DND-41 (cell line): ENCODE measurements at regions not wholly inside any gene's neighbourhood (a gene's known extent, or its start where the extent isn't known, plus 50 kb on each side); places are given as distances from the start of the nearest gene placed in this dataset.

Source experiments
- ATAC-seq: fragments of 200-7000 bp; cut with Tn5 transposase; 3 replicates; pipeline ENCODE4 v1.9.1; 2021; ENCODE audit warnings: low read depth; ENCODE audit not compliant: insufficient read depth
- DNase-seq: peaks from one replicate; pipeline ENCODE4 v3.0.0-alpha.2; 2020
- H2AFZ ChIP-seq: 2 replicates; pipeline ENCODE4 v1.6.0; 2012; ENCODE audit warnings: low read depth, low read length
- H3K27ac ChIP-seq: 2 replicates; pipeline ENCODE4 v1.5.1; 2012; ENCODE audit warnings: low read length, inconsistent platforms
- H3K27me3 ChIP-seq: fragments of 200-600 bp; sonication (generic); 2 replicates; pipeline ENCODE4 v1.6.0; 2012; ENCODE audit warnings: low read length, mild to moderate bottlenecking, inconsistent platforms; ENCODE audit not compliant: insufficient read depth, poor library complexity
- H3K36me3 ChIP-seq: 2 replicates; pipeline ENCODE4 v1.5.1; 2012; ENCODE audit warnings: low read length, inconsistent platforms; ENCODE audit not compliant: insufficient read depth
- H3K4me1 ChIP-seq: 2 replicates; pipeline ENCODE4 v1.5.1; 2012; ENCODE audit warnings: mild to moderate bottlenecking, low read length; ENCODE audit not compliant: insufficient read depth
- H3K4me2 ChIP-seq: 2 replicates; pipeline ENCODE4 v1.6.0; 2012; ENCODE audit warnings: mild to moderate bottlenecking, moderate library complexity, low read length, inconsistent platforms; ENCODE audit not compliant: insufficient read depth
- H3K4me3 ChIP-seq, 2 experiments: fragments of 200-600 bp in 1 of 2; shearing (Covaris generic) in 1 of 2; 2 replicates each; pipeline ENCODE4 v1.5.1; 2012 to 2016; ENCODE audit warnings: inconsistent platforms in 2 of 2, low read length in 2 of 2, mild to moderate bottlenecking in 2 of 2, low read depth in 1 of 2, moderate library complexity in 1 of 2
- H3K79me2 ChIP-seq: 2 replicates; pipeline ENCODE4 v1.6.0; 2012; ENCODE audit warnings: low read length, inconsistent platforms; ENCODE audit not compliant: insufficient read depth
- H3K9ac ChIP-seq: 2 replicates; pipeline ENCODE4 v1.6.0; 2012; ENCODE audit warnings: low read depth, mild to moderate bottlenecking, inconsistent platforms, low read length, moderate library complexity
- H3K9me3 ChIP-seq: 2 replicates; pipeline ENCODE4 v1.5.1; 2012; ENCODE audit warnings: low read length, moderate library complexity, mild to moderate bottlenecking, inconsistent platforms; ENCODE audit not compliant: insufficient read depth, severe bottlenecking
- H4K20me1 ChIP-seq: 2 replicates; pipeline ENCODE4 v1.6.0; 2012; ENCODE audit warnings: low read length; ENCODE audit not compliant: insufficient read depth
- CTCF ChIP-seq: IDR thresholded peaks from 2 replicates; pipeline ENCODE4 v1.5.1; 2012; ENCODE audit warnings: borderline replicate concordance, low read length, moderate library complexity, mild to moderate bottlenecking; ENCODE audit not compliant: poor library complexity, severe bottlenecking; ENCODE audit errors: extremely low read depth
- EZH2 ChIP-seq: IDR thresholded peaks from 3 replicates; pipeline ENCODE4 v1.6.1; 2012; ENCODE audit warnings: borderline replicate concordance, low read depth, mild to moderate bottlenecking, moderate library complexity, low read length, inconsistent platforms; ENCODE audit not compliant: severe bottlenecking

- no peaks in the 10 kb centered on the region for H4K20me1 ChIP-seq
- H3K36me3 ChIP-seq: no peaks in the 10 kb centered on the region
- no peak overlapping the region for H2AFZ ChIP-seq
- H3K4me3 ChIP-seq: no peak overlapping the region
- no peak for DNase-seq
- no peak overlapping the region for H3K4me2 ChIP-seq
- no peak for ATAC-seq
- TF ChIP-seq CTCF (no peak), EZH2 (no peak)
- no peaks in the 10 kb centered on the region for H3K9me3 ChIP-seq
- H3K27ac ChIP-seq: no peak overlapping the region
- H3K4me1 ChIP-seq: no peaks in the 10 kb centered on the region
- H3K27me3 ChIP-seq: no peaks in the 10 kb centered on the region
- H3K79me2 ChIP-seq: no peaks in the 10 kb centered on the region
- no peak overlapping the region for H3K9ac ChIP-seq
These were observed 148.3 kb upstream of the PRPS1L1 start for GRCh38 chr7:18175801-18176450.

GRCh38 chr7:18177129-18177814, 149.6 kb upstream of the PRPS1L1 start:
- H3K4me1 ChIP-seq: no peaks in the 10 kb centered on the region
- H3K9ac ChIP-seq: no peak overlapping the region
- no peaks in the 10 kb centered on the region for H3K36me3 ChIP-seq
- no peaks in the 10 kb centered on the region for H3K9me3 ChIP-seq
- H3K27me3 ChIP-seq: no peaks in the 10 kb centered on the region
- H2AFZ ChIP-seq: no peak overlapping the region
- H3K27ac ChIP-seq: no peak overlapping the region
- ATAC-seq: no peak
- H3K4me2 ChIP-seq: no peak overlapping the region
- H4K20me1 ChIP-seq: no peaks in the 10 kb centered on the region
- no peak for DNase-seq
- TF ChIP-seq EZH2: no peak
- TF ChIP-seq CTCF: no peak
- no peak overlapping the region for H3K4me3 ChIP-seq
- H3K79me2 ChIP-seq: no peaks in the 10 kb centered on the region

GRCh38 chr7:18177815-18178660, 150.4 kb upstream of the PRPS1L1 start:
- Histone ChIP-seq H3K4me2 (no peak overlapping the region), H3K27me3 (no peaks in the 10 kb centered on the region), H3K27ac (no peak overlapping the region), H3K9me3 (no peaks in the 10 kb centered on the region), H3K79me2 (no peaks in the 10 kb centered on the region), H3K4me1 (no peaks in the 10 kb centered on the region), H3K4me3 (no peak overlapping the region), H4K20me1 (no peaks in the 10 kb centered on the region), H3K9ac (no peak overlapping the region), H3K36me3 (no peaks in the 10 kb centered on the region), H2AFZ (no peak overlapping the region)
- DNase-seq: no peak
- no peak for ATAC-seq
- TF ChIP-seq CTCF: no peak
